Stimulated activated CD4-positive, alpha-beta T cell treated with anti-CD3 and anti-CD28 coated beads, Interleukin-12 subunit alpha, Interleukin-12 subunit beta, amount 100 ng/mL, for 24 hours (primary cell): ENCODE measurements at regions not wholly inside any gene's neighbourhood (a gene's known extent, or its start where the extent isn't known, plus 50 kb on each side); places are given as distances from the start of the nearest gene placed in this dataset.

ENCODE experiments used
- DNase-seq, 2 experiments: peaks; one replicate each; pipeline ENCODE4 v3.0.0-alpha.2; 2020; ENCODE audit warnings: low read depth in 2 of 2

DNA sequence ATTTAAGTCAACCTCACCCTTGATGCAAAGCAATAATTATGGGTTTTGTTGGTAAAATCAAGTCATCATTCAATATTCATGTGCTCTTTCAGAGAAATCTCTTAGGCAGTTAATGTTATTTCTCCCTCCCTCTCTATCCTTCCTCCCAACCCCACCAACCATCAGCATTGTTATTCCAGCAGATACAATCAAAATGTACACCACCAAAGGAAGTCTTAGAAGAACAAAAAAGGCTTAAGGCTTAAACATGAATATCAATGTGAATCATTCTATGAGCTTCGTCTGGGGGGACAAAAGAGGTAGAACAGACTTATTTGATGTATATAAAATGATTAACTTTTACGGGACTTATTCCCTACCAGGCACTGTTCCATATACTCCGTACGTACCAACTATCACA is 404.4 kb downstream of the ARHGEF28 start:
- DNase-seq = no peak

DNA sequence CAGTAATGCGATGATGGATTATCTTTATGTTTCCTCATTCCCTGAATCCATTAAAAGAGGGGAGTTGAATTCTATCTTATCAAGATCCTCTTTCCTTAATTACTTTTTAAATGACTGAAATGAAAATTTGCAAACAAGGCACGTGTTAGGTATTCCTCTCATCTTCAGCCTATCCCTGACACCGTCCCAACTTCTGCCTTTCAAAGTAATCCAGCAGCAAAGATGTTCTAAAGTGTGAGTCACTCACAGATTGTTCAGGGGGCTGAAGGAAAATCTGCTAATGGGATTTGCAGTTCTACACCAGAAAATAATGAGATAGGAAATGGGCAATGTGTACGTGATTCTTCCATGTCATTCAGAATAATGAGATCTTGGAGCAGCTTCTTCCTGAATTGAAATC is 403.0 kb downstream of the ARHGEF28 start:
- DNase-seq = no peak

DNA sequence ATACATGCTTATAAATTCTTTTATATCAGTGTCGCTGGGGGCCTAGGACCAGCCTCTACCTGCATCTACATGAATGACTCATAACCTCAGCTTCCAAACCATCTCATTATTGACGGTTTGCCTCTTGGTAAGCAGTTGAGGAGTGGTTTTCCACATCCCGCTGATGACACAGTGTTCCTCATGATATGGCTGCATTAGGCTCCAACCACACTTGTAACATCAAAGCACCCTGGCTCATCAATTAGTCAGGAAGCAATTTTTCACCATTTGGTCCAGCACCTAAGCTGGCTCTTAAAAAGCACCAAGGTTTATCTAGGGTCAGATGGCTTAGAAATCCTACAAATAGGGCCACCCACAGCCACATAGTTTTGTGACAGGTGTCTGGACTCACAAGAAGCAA is 402.4 kb downstream of the ARHGEF28 start:
- no peak for DNase-seq

GRCh38 chr5:74027732-74028338 is 401.8 kb downstream of the ARHGEF28 start:
- DNase-seq = no peak

DNA sequence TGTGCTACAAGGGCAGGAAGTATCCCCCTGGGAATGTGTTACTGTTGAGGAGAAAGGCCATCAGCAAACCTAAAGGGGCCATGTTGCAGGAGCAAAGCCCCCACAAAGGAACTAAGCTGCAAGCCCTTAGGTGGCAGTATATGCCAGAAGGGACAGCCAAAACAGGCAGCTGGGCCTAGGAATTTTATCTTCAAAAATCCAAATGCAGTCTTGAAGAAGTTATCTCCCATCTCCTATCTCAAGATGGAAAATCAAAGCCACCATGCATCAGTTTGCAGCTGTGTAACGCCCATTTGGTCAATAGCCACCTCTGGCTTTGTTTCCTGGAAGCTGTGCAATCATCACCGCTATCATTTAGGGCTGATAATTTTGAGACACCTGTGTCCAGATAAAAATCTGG is 400.3 kb downstream of the ARHGEF28 start:
- no peak for DNase-seq

DNA sequence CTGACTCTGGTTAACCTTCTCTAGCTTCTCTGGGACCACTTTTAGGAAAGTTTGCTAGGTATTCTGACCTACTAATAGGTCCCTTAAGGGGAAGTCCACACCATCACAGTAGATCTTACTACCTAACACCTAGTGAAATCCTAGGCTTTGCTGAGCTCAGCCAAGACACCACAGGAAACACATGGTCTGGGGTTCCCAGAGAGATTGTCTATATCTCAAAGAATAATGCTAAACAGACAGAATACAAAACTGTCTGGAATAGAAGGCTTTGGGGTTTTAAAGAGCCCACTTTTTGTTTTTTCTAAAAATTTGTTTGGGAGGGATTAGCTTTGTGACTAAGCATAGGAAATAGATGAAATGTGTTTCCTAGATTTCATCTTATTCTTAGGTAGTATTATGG is 395.1 kb downstream of the ARHGEF28 start:
- no peak for DNase-seq

- no peak for DNase-seq
These were observed 394.5 kb downstream of the ARHGEF28 start for GRCh38 chr5:74020503-74020902.

DNA sequence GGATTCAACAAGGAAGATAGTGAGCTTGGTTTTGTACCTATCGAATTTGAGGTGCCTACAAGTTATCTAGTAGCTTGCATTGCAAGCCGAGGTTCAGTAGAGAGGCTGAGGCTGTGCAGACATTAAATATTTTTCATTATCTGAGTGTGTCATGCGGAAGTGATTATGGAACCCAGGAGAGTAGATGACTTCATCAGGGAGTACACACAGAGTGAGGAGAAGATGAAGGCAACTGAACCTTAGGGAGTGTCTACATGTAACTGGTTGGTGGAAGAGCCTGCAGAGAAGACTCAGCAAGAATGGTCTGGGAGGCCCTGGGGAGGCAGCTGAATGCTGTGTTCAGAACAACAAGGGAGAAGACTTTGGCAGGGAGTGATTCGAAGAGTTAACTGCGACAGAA is 393.9 kb downstream of the ARHGEF28 start:
- no peak for DNase-seq

DNA sequence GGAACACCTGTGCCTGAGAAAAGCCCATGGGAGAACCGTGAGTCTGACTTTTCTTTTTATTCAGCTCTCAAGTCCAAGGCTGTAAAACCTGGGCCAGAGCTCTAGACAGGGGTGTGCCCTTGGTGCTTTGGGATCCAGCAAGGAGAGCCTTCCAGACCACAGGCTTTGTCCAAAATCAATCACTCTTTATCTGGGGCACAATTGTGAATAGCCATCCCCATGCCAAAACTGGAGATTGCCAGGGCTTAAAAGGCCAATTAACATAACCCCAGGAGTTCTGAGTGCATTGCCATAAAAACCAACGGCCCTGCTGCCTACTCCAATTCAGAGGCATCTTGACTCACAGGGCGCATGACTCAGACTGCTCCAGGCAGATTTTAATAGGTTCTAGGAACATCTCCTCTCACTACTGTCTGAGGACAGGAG is 391.8 kb downstream of the ARHGEF28 start:
- DNase-seq = no peak

DNA sequence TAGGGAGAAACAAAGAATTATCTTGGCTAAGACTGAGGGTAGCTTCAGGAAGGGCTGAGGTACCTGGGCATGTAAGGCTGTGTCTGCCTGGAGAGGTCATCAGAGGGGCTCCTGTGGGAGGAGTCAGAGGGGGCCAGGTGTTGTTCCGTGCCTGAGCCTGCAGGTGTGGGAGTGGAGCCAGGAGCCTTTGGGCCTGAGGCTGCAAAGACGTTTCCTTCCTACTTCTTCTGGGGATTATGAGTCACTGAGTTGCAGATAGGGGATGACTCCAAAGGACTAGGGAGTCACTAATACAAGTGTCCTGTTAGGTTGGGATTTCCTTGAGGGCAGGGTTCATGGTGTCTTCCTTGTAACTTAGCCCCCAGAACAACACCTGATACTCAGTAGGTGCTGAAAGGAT is 391.1 kb downstream of the ARHGEF28 start:
- no peak for DNase-seq

- peak in 1 of 2 experiments; percentile 1 for DNase-seq
These were observed 390.4 kb downstream of the ARHGEF28 start for GRCh38 chr5:74016373-74016772.

GRCh38 chr5:74015716-74016115 is 389.7 kb downstream of the ARHGEF28 start:
- no peak for DNase-seq

DNA sequence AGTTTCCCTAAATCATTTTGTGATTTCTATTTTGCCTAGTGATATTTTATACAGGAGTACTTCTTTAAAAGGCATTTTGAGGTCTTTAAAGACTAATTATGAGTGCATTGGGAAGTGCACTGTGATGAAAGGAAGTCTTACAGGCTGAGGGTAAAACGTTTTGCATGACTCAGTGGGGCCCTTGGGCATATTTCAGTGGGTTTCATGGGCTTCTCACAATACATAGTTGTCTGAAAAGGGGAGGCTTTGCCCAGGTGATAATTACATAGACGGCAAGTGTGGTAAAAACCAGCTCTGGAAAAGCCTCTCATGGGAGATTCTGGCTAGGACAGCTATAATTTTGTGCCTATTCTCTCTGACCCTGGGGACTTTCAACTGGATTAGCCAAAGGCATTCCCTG is 387.2 kb downstream of the ARHGEF28 start:
- DNase-seq = no peak

DNA sequence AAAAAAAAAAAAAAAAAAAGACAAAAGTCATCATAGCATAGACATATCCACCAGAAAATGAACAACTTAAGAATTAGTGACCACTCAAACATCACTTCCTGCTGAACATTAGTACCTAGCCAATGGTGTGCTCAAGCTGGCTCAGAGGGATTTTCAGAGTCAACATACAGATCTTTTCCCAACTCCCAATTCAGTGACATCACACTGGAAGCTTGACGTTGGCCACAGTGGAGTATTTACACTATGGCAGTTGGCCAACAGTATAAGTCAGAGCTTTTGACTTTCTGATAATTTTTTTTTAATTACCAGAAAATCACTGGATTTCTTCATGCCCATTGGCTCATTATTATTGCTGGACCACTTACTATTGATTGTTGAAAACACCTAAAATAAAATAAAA is 383.5 kb downstream of the ARHGEF28 start:
- no peak for DNase-seq

DNA sequence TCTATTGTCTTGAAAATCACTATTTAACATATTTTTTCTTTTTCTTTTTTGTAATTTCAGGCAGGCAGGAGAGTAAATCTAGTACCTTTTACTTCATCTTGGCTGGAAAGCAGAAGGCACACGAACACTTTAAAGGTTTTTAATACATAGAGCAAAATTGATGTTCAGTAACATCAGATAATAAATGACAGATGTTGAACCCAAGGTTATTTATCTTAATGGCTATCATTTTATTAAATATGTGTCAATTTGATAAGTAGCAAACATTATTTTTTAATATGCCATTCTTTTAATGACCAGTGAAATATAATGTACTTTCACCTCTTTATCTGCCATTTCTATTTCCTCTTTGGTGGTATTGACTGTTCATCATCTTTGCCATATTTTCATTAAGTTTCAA is 381.2 kb downstream of the ARHGEF28 start:
- DNase-seq = no peak

- no peak for DNase-seq
These were observed 373.3 kb downstream of the ARHGEF28 start for GRCh38 chr5:73999297-73999696.

- no peak for DNase-seq
These were observed 372.5 kb downstream of the ARHGEF28 start for GRCh38 chr5:73998489-73998888.

DNA sequence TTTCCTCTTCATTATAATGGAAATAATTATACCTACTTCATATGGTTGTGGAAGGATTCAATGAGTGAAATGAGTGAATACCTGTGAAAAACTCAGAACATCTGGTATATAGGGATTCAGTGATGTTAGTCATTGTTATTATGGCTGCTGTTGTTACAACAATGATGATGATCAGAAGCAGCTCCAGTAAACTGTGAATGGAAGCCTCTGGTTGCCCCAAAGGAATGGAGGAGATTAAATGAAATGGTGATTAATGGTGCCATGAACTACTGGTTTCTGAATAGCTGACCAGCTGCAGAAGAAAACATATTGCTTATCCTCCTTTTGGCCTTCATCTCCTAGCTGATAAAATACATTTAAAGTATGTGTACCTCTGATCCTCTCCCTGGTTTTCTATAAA is 372.0 kb downstream of the ARHGEF28 start:
- DNase-seq = no peak

DNA sequence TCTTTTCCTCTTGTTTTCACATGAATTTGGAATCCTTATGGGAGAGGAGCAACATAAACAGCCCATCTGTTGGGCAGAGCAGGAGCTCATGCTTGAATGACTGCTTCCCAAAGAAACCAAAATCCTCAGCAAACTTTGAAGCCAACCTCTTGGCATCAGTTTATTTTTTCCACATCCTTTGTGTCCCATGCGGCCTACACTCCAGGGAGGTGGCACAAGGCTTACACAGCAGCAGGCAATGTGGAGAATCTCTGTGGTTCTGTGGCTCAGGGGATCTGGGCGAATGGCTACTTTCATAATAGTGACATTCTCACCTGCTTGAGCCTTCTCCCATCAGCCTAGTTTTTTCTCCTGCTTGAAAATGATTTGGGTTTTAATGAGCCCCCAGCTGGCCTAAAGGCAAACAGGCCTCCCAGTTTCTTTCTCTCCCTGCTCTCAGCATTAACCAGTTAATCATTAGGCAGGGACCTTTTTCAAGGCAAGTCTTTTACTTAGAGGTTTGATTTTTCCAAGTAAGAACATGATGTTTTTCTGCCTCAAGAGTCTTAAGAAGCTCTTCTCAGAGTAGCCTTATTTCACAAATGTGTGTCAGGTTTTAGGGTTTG is 370.3 kb downstream of the ARHGEF28 start:
- no peak for DNase-seq

DNA sequence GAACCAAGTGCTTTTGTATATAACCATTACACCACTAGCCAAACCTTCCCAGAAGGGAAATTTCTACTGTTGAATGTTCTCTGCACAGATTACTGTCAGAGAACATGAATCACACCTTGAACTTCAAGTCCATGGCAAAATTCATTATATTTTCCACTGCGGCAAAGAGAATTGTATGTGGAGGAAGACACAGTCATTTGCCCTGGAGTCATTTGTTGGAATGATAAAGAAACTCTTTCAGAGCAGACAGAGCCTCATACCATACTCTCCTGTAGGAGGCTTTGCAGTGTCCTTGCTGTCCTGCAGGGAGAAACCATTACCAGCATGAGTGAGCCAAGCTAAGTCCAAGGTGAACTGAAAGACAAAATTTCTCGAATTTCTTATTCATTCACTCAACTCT is 369.0 kb downstream of the ARHGEF28 start:
- no peak for DNase-seq
